T-helper 9 cell (primary cell): ENCODE measurements at regions not wholly inside any gene's neighbourhood (a gene's known extent, or its start where the extent isn't known, plus 50 kb on each side); places are given as distances from the start of the nearest gene placed in this dataset.
"Not testable (repeated sequence)": the region's sequence is repeated elsewhere in the genome, so short reads cannot be mapped to it uniquely, and the experiment has no call there.

Source experiments
- DNase-seq: peaks from one replicate; pipeline ENCODE4 v3.0.0-alpha.2; 2020

GRCh38 chr5:104024538-104024937 lies 461.9 kb upstream of the NUDT12 start:
- no peak for DNase-seq

- no peak for DNase-seq
These were observed 461.1 kb upstream of the NUDT12 start for GRCh38 chr5:104023739-104024138.

- DNase-seq: no peak
These were observed 457.4 kb upstream of the NUDT12 start for GRCh38 chr5:104019956-104020355.

DNA sequence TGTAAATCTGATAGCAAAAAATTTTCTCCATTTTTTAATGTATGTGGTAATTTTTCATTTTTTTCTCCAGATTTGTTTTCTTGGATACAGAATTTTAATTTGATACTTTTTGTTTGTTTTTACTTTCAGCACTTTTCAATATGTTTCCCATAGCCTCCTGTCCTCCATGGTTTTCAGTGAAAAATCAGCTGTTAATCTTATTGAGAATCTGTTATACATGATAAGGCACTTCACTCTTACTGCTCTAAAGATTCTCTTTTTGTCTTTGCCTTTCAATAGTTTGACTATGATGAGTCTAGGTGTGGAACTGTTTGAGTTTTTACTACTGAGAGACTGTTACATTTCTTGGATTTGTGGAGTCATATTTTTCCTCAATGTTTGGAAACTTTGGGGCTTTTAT lies 455.7 kb upstream of the NUDT12 start:
- DNase-seq: no peak

DNA sequence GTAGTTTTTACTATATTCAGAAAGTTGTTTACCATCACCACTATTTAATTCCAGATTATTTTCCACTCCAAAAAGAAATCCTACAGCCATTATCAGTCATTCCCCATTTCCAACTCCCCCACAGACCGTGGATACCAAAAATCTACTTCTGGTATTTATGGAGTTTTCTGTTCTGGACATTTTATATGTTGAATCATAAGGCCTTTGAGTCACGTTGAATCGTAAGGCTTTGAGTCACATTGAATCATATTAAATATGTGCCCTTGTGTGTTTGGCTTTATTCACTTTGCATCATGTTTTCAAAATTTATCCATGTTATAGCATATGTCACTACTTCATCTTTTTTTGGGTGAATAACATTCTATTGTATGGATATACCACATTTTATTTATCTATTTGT lies 454.1 kb upstream of the NUDT12 start:
- DNase-seq: no peak

GRCh38 chr5:104015765-104016164 lies 453.2 kb upstream of the NUDT12 start:
- DNase-seq: no peak

DNA sequence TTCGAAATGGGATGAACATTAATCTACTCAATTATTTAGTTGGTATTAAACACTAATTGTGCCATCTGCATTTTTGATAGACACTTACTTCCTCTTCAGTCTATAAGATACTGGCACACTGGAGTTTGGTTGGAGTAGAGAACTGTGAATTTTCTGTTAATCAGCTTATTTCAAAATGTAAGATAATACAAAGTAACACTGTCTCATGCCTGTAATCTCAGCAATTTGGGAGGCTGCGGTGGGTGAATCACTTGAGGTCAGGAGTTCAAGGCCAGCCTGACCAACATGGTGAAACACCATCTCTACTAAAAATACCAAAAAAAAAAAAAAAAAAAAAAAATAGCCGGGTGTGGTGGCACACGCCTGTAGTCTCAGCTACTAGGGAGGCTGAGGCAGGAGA lies 440.2 kb upstream of the NUDT12 start:
- not testable (repeated sequence) for DNase-seq

- no peak for DNase-seq
These were observed 438.5 kb upstream of the NUDT12 start for GRCh38 chr5:104001136-104001535.

DNA sequence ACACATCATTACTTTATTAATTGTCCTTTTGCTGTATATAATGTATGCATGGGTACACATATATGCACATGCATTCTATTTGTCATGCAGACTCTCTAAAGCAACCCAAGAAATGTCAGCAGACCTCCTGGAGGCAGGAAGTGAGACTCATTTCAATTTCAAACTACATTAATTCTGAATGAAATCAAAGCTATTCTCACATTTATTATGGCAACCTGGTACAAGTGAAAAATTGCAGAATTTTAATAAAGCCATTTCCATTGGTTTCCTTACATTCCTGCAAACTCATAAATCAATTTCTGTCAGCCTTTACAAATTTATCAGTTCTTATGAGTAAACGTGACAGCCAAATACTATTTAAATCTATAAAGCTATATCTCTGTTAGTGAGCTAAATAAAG lies 430.4 kb upstream of the NUDT12 start:
- no peak for DNase-seq

GRCh38 chr5:103990064-103990463 lies 427.5 kb upstream of the NUDT12 start:
- DNase-seq: no peak

GRCh38 chr5:103981592-103981991 lies 419.0 kb upstream of the NUDT12 start:
- DNase-seq: no peak

DNA sequence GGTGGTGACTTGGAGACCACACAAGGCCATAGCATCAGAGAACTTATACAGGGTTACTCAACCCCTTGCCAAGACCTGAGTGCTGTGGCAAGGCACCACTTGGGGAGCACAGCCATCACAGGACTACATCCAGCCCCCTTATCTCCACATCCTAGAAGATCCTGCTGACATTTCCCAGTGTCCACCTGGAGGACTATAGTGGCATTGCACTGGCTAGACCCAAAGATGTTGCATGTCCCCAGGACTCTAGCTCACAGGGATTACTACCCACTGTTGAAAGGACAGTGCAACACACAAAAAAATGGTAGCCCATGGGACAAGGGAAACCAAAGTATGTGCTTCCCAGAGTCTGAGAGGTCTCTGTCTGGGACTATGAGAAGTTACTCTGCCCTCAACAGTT lies 411.1 kb upstream of the NUDT12 start:
- no peak for DNase-seq

GRCh38 chr5:103966295-103966694 lies 403.7 kb upstream of the NUDT12 start:
- DNase-seq: not testable (repeated sequence)

DNA sequence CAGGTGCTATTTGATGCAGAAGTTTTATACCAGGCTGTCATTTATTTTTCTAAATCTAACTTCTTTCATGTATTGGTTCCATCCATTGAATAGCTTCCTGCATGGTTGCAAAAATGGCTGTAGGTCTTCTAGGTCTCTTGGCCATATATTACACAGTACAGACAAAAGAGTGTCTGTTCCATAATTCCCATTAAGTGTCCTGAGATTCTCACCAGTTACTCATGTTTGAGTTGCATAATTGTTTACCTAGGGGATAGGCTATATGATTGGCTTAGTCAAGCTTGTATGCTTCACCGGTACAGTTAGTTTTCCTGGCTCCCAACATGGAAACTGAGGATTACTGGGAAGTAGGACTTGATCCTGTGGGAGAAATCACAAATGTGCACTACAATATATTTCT lies 399.4 kb upstream of the NUDT12 start:
- no peak for DNase-seq

- no peak for DNase-seq
These were observed 391.2 kb upstream of the NUDT12 start for GRCh38 chr5:103953601-103954382.

DNA sequence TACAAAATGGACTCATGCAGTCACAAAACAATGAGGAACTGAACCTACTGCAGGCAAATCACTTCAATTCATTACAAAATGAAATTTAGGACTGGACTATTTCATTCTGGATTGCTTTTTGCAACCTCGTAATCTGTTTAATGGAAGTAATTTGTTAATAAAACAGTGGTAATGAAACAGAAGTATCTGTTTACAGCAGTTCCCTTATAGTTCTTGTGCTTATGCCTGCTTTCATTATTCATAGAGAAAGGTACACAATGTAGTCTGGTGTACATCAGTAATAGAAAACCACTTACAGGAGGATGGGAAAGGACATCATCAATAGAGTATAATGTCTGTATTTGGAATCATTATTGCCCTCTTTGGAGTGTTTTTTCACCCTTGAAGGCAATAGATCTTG lies 389.2 kb upstream of the NUDT12 start:
- no peak for DNase-seq

DNA sequence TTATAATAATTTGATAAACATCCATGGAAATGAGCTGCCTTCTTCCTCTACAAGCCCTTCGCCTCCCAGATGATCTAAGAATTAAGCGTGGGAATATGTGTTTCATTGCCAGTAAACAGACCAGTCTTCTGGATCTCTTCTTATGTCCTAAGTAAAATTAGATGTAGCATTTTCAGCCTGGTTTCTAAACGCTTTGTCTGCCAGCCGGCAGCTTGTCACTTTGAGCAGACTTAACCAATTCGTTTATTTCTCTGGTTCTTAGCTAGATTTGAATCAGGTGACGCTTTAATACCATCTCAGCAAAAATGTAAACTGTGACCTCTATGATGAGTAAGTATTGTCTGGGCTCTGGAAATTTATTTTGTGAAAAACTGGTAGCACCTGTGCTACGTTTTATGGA lies 380.6 kb upstream of the NUDT12 start:
- no peak for DNase-seq

GRCh38 chr5:103942587-103943186 lies 380.1 kb upstream of the NUDT12 start:
- no peak for DNase-seq

- no peak for DNase-seq
These were observed 379.0 kb upstream of the NUDT12 start for GRCh38 chr5:103941596-103941995.

DNA sequence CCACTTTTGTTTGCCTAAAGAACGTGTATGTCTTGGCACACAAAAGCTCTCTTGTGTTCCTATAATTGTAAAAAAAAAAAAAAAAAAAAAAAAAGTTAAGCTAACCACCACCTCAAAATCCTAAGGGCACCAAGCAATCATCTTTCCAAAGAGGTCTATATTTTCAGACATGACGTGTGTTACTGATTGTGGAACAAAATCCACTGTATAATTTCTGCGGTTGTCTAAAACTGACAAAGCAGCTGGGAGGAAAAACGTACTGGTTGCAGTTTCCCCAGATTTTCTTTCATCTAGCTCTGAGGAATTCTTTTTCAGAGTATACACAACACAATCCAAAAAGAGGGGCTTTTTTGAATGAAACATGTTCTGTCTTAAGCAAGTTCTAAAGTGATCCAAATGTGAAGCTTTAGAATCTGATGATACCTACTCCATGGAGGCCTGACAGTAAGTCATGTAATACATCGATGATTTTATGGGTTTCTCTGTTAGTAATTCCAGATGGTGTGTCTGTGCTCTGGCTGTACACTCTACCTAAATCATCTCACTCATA lies 375.6 kb upstream of the NUDT12 start:
- DNase-seq: no peak

GRCh38 chr5:103929338-103930013 lies 366.9 kb upstream of the NUDT12 start:
- DNase-seq: no peak

DNA sequence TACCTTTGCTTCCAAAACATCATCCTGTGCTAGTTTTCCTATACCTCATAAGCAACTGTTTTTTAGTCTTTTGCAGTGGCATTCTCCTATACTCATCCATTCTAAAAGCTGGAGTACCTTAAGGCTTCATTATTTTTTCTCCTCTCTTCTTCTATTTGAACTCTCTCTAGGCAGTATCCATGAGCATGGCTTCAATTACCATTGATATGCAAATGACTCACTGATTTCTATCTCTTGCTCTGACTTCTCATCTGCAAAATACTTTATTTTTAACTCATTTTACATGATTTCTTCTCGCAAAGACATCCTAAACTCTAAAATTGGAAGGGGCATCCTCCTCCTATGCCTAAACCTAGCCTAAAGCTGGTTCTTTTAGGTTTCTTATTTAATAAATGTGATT lies 365.1 kb upstream of the NUDT12 start:
- DNase-seq: no peak

DNA sequence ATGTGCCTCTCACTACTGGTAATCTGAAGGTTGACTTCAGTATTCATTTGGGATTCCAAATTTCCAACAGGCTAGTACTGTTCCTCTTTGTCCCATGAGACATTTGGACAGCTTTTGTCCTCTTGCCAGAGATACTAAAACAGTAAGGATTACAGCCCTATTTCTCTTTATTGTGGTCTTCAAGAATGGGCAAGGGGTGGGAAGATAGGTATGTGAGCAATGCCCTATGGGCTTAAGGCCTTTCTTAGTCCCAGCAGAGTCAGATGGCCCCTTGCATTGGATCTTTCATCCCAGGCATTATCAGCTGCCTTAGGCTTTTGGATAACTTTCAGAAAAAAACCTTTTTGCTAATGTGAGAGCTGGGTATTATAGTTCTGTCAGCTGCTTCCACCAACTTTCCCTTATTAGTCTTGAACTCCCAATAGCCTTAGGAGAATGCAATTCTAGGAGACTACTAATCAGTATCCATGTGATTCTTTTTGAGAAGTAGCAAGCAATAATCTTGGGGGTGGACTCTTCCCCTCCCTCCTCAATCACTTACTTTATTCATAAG lies 361.1 kb upstream of the NUDT12 start:
- no peak for DNase-seq

DNA sequence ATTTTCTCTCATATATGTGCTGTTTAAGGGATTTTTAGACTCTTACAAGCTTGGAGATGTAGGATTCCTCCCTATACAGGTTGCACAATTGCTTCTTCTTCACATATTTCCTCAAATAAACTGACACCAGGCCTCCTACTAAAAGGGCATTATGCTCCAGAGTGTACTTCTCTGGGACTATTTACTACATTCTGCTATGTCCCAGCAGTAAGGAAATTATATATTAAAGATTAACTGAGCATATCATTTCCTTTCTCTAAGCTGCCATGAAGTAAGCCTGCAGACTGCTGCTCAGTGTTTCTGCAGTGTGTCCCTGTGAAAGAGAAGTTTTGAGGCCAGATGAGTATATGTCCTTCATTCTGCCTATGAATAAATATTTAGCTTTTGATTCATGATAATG lies 356.9 kb upstream of the NUDT12 start:
- DNase-seq: no peak
